ENCODE measurements at regions not wholly inside any gene's neighbourhood (a gene's known extent, or its start where the extent isn't known, plus 50 kb on each side); places are given as distances from the start of the nearest gene placed in this dataset.

- no peak for TF ChIP-seq CTCF (IDR thresholded peaks at IDR 0.05; ENCODE audit: low read depth, low read length, poor library complexity, severe bottlenecking)
- no peak for TF ChIP-seq EZH2phosphoT487 (IDR thresholded peaks at IDR 0.05; ENCODE audit: borderline replicate concordance, low read length)
Observed at GRCh38 chr2:12856934-12857601, 140.3 kb downstream of the TRIB2 start.

All from DOHH2 (cell line).